Uterus (tissue), 3 donors: ENCODE measurements at regions not wholly inside any gene's neighbourhood (a gene's known extent, or its start where the extent isn't known, plus 50 kb on each side); places are given as distances from the start of the nearest gene placed in this dataset.
"Not testable (repeated sequence)": the region's sequence is repeated elsewhere in the genome, so short reads cannot be mapped to it uniquely, and the experiment has no call there.

Source experiments
- DNase-seq, 2 donors: peaks; one replicate each; pipeline ENCODE4 v3.0.0-alpha.2; 2019 to 2020
- H3K27ac ChIP-seq, 2 donors: fragments of 200-600 bp; sonication (generic); 1 replicate in 1 of 2; 2 replicates in 1 of 2; pipeline ENCODE4 v1.5.1; 2016 to 2018
- H3K27me3 ChIP-seq, 2 donors: fragments of 200-600 bp; sonication (generic); one replicate each; pipeline ENCODE4 v1.5.1; 2018 to 2019; ENCODE audit warnings: control low read depth in 1 of 2
- H3K36me3 ChIP-seq, 2 donors: fragments of 200-600 bp; sonication (generic); one replicate each; pipeline ENCODE4 v1.5.1; 2019; ENCODE audit warnings: control low read depth in 1 of 2
- H3K4me1 ChIP-seq, 2 donors: fragments of 200-600 bp; sonication (generic); one replicate each; pipeline ENCODE4 v1.5.1; 2018 to 2019; ENCODE audit warnings: control low read depth in 1 of 2
- H3K4me3 ChIP-seq, 2 donors: fragments of 200-600 bp; sonication (generic); 1 replicate in 1 of 2; 2 replicates in 1 of 2; pipeline ENCODE4 v1.5.1; 2018 to 2019; ENCODE audit warnings: mild to moderate bottlenecking in 1 of 2
- H3K9me3 ChIP-seq, 2 donors: fragments of 200-600 bp; sonication (generic); one replicate each; pipeline ENCODE4 v1.5.1; 2019; ENCODE audit warnings: control low read depth in 1 of 2
- POLR2A ChIP-seq, 2 donors: fragments of 450-650 bp; IDR thresholded peaks; one replicate each; pipeline ENCODE4 v1.6.1; 2016; ENCODE audit warnings: antibody characterized with exemption in 2 of 2, mild to moderate bottlenecking in 1 of 2, moderate library complexity in 1 of 2
- intact Hi-C: fragments of 100-400 bp; cut with DNase I; formaldehyde crosslinking; loops from one replicate; pipeline ENCODE4 v1.15.1; 2023; ENCODE audit warnings: low total_unique reads
- TF ChIP-seq, protein P1 (sequence below), 4 experiments: fragments of 200-600 bp in 2 of 4; fragments of 450-650 bp in 2 of 4; sonication (generic) in 2 of 4; IDR thresholded peaks; one replicate each; pipeline ENCODE4 v1.5.1; 2016 to 2019; ENCODE audit warnings: antibody characterized with exemption in 4 of 4, mild to moderate bottlenecking in 2 of 4, moderate library complexity in 1 of 4
- donor health status: DM: yes; HTN: yes; CAD: no.

DNA sequence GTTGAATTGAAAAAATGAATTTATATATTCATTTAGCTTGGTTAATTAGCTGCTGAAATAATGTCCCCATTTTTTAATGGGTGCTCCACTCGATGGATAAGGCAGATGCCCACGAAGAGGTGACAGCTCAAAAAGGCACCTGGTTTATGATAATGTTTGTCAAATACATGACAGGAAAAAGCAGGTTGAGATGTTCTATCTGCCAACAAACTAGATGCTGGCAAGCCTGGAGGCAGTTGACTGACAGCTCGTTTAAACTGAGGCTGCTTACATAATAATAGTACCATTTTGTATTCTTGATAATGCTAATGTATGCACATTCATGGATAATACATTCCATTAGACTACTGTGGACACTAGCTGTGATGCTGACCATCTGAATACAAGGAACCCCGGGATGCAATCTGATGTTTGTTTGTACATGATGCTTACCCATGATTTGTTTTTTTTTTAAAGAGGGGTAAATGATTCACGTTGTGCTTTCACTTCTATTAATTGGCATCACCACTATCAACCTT, 69.0 kb upstream of the GPR158 start:
- TF ChIP-seq POLR2A (IDR thresholded peaks at IDR 0.05) = no peak
- TF ChIP-seq, protein P1, sequence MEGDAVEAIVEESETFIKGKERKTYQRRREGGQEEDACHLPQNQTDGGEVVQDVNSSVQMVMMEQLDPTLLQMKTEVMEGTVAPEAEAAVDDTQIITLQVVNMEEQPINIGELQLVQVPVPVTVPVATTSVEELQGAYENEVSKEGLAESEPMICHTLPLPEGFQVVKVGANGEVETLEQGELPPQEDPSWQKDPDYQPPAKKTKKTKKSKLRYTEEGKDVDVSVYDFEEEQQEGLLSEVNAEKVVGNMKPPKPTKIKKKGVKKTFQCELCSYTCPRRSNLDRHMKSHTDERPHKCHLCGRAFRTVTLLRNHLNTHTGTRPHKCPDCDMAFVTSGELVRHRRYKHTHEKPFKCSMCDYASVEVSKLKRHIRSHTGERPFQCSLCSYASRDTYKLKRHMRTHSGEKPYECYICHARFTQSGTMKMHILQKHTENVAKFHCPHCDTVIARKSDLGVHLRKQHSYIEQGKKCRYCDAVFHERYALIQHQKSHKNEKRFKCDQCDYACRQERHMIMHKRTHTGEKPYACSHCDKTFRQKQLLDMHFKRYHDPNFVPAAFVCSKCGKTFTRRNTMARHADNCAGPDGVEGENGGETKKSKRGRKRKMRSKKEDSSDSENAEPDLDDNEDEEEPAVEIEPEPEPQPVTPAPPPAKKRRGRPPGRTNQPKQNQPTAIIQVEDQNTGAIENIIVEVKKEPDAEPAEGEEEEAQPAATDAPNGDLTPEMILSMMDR (IDR thresholded peaks at IDR 0.05) = no peak
- DNase-seq = no peak
- no peaks in the 10 kb centered on the region for H3K4me1 ChIP-seq
- intact Hi-C loops = no loop called here
- H3K9me3 ChIP-seq = no peaks in the 10 kb centered on the region
- H3K27me3 ChIP-seq = no peaks in the 10 kb centered on the region
- H3K4me3 ChIP-seq = no peak overlapping the region
- H3K27ac ChIP-seq = no peak overlapping the region
- H3K36me3 ChIP-seq = no peaks in the 10 kb centered on the region

DNA sequence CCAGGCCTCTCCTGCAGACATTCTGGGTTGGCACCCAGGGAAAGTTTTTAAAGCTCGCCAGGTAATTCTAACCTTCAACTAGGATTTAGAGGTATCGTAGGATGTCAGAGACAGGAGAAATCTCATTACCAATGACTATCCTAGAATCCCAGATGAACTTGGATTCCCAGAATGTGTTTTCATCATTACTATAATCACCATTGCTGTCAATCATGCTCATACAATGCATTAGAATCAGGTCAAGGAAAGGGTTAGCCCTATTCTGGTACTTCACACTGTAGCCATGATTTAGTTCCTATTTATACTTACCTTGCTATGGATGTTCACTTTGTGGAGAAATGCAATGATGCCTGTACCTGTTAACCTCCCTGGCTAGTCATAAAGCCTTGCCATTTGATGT, 67.0 kb upstream of the GPR158 start:
- intact Hi-C loops = no loop called here
- H3K27ac ChIP-seq = no peak overlapping the region
- no peaks in the 10 kb centered on the region for H3K36me3 ChIP-seq
- no peak for DNase-seq
- H3K4me3 ChIP-seq = no peak overlapping the region
- H3K4me1 ChIP-seq = no peaks in the 10 kb centered on the region
- no peaks in the 10 kb centered on the region for H3K9me3 ChIP-seq
- no peak for TF ChIP-seq POLR2A (IDR thresholded peaks at IDR 0.05)
- TF ChIP-seq, protein P1 (IDR thresholded peaks at IDR 0.05) = no peak
- H3K27me3 ChIP-seq = no peaks in the 10 kb centered on the region

DNA sequence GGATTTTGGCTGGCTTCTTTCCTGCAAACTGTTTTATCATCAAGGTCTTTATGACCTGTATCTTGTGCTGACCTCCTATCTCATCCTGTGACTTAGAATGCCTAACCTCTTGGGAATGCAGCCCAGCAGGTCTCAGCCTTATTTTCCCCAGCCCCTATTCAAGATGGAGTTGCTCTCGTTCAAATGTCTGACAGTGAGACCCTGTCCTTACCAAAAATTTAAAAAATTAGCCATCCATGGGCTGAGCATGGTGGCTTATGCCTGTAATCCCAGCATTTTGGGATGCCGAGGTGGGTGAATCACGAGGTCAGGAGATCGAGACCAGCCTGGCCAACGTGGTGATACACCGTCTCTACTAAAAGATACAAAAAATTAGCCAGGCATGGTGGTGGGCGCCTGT, 64.9 kb upstream of the GPR158 start:
- H3K27ac ChIP-seq, H3K9me3 ChIP-seq, H3K36me3 ChIP-seq, H3K27me3 ChIP-seq, H3K4me3 ChIP-seq, H3K4me1 ChIP-seq, intact Hi-C loops, DNase-seq: not testable (repeated sequence)

DNA sequence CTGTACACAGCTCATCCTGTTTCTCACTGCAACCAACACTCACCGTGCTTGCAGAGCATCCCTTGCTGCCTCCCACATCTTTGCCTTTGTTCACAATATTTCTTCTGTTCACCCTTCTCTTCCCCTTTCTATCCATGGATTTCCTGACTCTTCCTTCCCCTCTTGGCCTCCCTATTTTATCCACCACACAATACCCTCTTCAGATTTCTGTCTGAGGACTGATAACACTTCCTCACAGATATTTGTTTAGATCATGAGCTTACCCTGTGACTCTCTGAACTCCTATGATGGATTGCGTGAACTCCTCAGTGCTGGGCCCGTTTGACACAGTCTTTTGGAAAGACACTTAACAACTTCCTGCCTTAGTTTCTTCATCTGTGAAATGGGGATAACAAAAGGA, 62.8 kb upstream of the GPR158 start:
- Histone ChIP-seq H3K4me3 (no peak overlapping the region), H3K4me1 (no peaks in the 10 kb centered on the region), H3K27ac (no peak overlapping the region), H3K27me3 (no peaks in the 10 kb centered on the region), H3K9me3 (no peaks in the 10 kb centered on the region), H3K36me3 (no peaks in the 10 kb centered on the region)
- TF ChIP-seq POLR2A (IDR thresholded peaks at IDR 0.05) = no peak
- TF ChIP-seq, protein P1 (IDR thresholded peaks at IDR 0.05) = no peak
- DNase-seq = no peak
- intact Hi-C loops = no loop called here

DNA sequence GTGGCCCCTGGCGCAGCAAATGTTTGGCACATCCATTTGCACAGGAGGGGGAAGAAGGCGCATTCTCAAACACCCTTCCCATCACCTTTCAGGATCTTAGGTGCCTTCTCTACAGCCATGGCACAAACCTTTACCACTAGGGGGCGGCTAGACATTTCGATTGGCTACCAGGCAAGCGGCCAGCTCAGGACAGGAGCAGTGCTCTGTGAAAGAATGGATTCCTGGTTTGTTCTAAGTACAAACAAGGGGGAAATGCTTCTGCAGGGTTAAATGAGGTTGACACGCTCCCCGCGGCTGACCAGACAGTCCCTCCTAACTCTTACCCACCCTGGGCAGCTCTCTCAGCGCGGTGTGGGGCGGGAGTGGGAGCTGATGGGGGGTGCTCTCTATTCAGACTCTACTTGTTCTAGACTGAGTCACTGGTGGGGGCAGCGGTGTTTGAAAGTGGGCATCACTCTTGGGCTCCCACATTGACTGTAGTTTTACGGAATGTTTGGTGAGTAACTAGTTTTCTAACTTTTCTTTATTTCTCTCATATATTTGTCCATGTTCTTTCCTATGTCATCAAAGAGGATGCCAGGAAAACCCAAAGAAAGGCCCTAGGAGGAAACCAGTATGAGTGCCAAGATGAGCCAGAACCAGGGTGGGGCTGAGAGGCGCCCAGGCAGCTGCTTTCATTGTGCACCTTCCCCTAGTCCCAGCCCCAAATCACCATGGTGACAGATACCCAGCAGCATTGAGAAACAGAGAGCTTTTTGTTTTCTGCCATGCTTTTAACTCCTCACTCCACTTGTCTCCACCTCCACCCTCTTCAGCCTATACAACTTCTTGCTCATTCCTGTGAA, 61.4 kb upstream of the GPR158 start:
- TF ChIP-seq, protein P1 (IDR thresholded peaks at IDR 0.05) = peak in 2 of 4 experiments; percentile 30 to 35
- TF ChIP-seq POLR2A (IDR thresholded peaks at IDR 0.05) = no peak
- Histone ChIP-seq H3K9me3 (no peaks in the 10 kb centered on the region), H3K27ac (no peak overlapping the region), H3K36me3 (no peaks in the 10 kb centered on the region), H3K4me1 (no peaks in the 10 kb centered on the region), H3K27me3 (no peaks in the 10 kb centered on the region), H3K4me3 (no peak overlapping the region)
- intact Hi-C loops = no loop called here
- DNase-seq = peak; percentile 21 to 46
